NCI-H1092 (cell line): ENCODE measurements at regions not wholly inside any gene's neighbourhood (a gene's known extent, or its start where the extent isn't known, plus 50 kb on each side); places are given as distances from the start of the nearest gene placed in this dataset.

Source experiments
- DNase-seq: peaks from one replicate; lab custom pipeline; 2025; lab: John Stamatoyannopoulos, UW

DNA sequence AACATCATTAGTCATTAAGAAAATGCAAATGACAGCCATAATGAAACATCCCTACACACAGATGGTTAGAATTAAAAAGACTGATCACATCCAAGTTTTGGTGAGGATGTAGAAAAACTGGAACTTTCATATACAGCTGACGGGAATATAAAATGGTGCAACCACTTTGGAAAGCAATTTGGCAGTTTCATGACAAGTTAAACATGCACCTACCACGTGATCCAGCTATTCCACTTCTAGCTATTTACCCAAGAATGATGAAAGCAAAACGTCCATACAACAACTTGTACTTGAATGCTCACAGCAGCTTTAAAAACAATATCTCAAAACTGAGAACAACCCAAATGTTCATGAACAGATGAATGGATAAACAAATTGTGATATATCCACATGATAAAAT is 77.9 kb upstream of the AVPR1A start:
- DNase-seq, result no peak

DNA sequence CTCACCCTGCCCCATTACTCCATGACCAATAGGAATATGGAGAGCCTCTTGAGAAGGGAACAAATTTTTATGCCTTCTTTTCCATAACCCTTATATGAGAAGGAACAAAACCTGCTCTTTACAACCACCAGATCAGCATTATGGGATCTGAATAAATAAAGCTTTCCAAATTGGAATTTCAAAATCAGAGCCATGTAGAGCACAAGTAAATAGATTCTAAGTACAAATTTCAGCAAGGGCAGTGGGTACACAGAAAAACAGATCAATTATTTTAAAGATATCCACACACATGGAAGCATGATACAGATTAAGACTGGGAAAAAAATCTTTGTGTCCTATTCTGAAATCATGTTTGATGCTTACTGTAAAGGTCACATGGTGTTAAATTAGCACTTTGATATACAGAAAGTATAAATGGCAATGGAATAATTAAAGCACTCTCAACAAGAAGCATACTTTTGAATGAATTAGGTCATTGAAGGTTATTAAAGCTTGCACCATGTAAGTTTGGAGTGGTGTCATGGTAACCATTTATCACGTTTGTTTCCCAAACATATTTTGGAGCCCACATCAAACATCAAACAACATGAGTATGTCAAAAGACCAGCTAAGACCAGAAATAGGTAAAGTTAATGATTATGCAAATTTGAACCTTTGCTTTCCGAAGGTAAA is 75.9 kb upstream of the AVPR1A start:
- no peak for DNase-seq

GRCh38 chr12:63224396-63224795 is 73.4 kb upstream of the AVPR1A start:
- DNase-seq, result no peak

GRCh38 chr12:63223128-63223527 is 72.1 kb upstream of the AVPR1A start:
- no peak for DNase-seq

DNA sequence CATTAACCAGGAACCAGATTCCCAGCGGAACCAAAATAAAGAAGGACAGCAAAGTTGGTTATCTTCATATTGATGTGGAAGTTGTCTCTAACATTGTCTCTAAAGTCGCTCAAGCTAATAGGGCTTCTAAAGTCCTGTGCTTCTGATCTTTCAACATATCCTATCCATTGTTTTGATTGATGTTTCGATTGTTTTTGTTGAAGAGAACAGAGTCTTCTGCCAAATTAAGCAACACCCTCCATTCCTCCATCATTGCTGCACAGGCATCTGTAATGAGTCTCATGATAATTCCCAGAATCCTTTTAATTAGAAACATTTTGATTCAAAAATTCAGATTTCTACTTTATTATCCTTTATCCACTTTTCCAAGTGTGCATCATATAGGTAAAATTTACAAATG is 71.6 kb upstream of the AVPR1A start:
- DNase-seq, result no peak

DNA sequence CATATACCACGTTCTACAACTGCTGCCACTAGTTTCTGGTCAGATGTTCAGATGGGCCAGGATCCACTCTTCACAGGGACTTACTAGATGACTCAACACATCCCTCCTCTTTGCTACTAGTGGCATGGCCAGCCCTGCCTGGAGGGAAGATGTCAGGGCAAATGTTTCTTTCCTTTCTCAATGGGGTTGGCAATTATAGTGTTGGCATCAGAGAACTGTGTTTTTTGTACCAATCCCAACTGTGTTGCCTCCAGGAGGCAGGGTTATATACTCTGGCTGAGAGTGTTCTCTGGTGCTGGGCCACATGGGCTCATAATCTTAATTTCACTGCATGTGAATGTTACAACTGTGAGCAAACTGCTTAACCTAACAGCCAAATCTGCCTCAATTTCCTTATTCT is 69.9 kb upstream of the AVPR1A start:
- DNase-seq, result no peak

DNA sequence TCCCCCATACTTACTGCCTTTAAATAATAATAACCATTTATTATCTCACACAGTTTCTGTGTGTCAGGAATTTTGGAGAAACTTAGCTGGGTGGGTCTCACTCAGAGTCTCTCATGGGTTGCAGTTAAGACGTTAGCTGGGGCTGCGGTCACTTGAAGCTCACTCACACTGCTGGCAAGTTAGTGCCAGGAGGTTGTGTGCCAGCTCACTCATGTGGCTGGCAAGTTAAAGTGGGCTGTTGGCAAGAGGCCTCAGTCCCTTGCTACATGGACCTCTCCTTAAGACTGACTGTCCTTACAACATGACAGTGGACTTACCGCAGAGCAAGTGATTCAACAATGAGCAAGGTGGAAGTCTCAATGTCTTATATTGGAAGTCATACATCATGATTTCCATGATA is 61.3 kb upstream of the AVPR1A start:
- DNase-seq, result no peak

GRCh38 chr12:63208956-63209355 is 58.0 kb upstream of the AVPR1A start:
- DNase-seq, result no peak

GRCh38 chr12:63206909-63207308 is 55.9 kb upstream of the AVPR1A start:
- no peak for DNase-seq

GRCh38 chr12:63206494-63206893 is 55.5 kb upstream of the AVPR1A start:
- no peak for DNase-seq
